Endothelial cell of umbilical vein (primary cell): ENCODE measurements at regions not wholly inside any gene's neighbourhood (a gene's known extent, or its start where the extent isn't known, plus 50 kb on each side); places are given as distances from the start of the nearest gene placed in this dataset.

Experiments used
- BruUV-seq: library from RNA; stranded (reverse); fragments of 400-500 nt; replicated peaks from 2 replicates; lab custom pipeline; 2021; lab: Mats Ljungman, UMichigan
- CTCF ChIA-PET: fragments of 300-600, 350-600 bp; sonication (Branson Sonifier 250); formaldehyde crosslinking; loops from one replicate; lab custom pipeline; 2021; ENCODE audit warnings: antibody characterized with exemption, inconsistent platforms; lab: Charles Lee
- POLR2A ChIA-PET: fragments of 300-600, 350-600 bp; sonication (Branson Sonifier 250); formaldehyde crosslinking; loops from one replicate; lab custom pipeline; 2021; ENCODE audit warnings: antibody characterized with exemption, inconsistent platforms; lab: Charles Lee
- DNase-seq: peaks from one replicate; pipeline ENCODE4 v3.0.0-alpha.2; 2011; ENCODE audit warnings: low read depth, low spot score
- FAIRE-seq: peaks from 2 replicates; lab custom pipeline; 2011; peaks lifted over from hg19 to GRCh38; lab: Jason Lieb, UNC
- H2AFZ ChIP-seq: 2 replicates; pipeline ENCODE4 v1.6.0; 2012; ENCODE audit warnings: low read depth, low read length, control low read depth, inconsistent platforms
- H3K27ac ChIP-seq: 2 replicates; pipeline ENCODE4 v1.5.1; 2011; ENCODE audit warnings: low read depth, mild to moderate bottlenecking, control low read depth, low read length, moderate library complexity; ENCODE audit not compliant: insufficient read depth
- H3K27me3 ChIP-seq, 2 experiments: 2 replicates each; pipeline versions ENCODE4 v1.6.0 to v1.6.1; 2011; ENCODE audit warnings: low read length in 2 of 2, mixed read lengths in 1 of 2; ENCODE audit not compliant: control insufficient read depth in 2 of 2, insufficient read depth in 2 of 2
- H3K36me3 ChIP-seq, 2 experiments: 2 replicates in 1 of 2; 3 replicates in 1 of 2; pipeline ENCODE4 v1.5.1; 2011; ENCODE audit warnings: low read length in 2 of 2, mild to moderate bottlenecking in 1 of 2, moderate library complexity in 1 of 2; ENCODE audit not compliant: control insufficient read depth in 2 of 2, insufficient read depth in 2 of 2; ENCODE audit errors: extremely low read depth in 1 of 2
- H3K4me1 ChIP-seq: 3 replicates; pipeline ENCODE4 v1.5.1; 2011; ENCODE audit warnings: mild to moderate bottlenecking, low read length; ENCODE audit not compliant: control insufficient read depth, insufficient read depth; ENCODE audit errors: extremely low read depth
- H3K4me2 ChIP-seq: 2 replicates; pipeline ENCODE4 v1.6.1; 2011; ENCODE audit warnings: low read length, control low read depth, mixed read lengths; ENCODE audit not compliant: insufficient read depth
- H3K4me3 ChIP-seq, 3 experiments: fragments of 200-600 bp in 1 of 3; sonication (generic), shearing (Covaris generic) in 1 of 3; replicated peaks in 1 of 3; 2 replicates each; pipeline ENCODE4 v1.5.1; 2011 to 2016; ENCODE audit warnings: control low read depth in 3 of 3, low read length in 3 of 3, mild to moderate bottlenecking in 2 of 3, inconsistent platforms in 1 of 3, low read depth in 1 of 3, moderate library complexity in 1 of 3; ENCODE audit not compliant: insufficient read depth in 1 of 3
- H3K79me2 ChIP-seq: 2 replicates; pipeline ENCODE4 v1.6.0; 2012; ENCODE audit warnings: low read length, inconsistent platforms; ENCODE audit not compliant: control insufficient read depth, insufficient read depth
- H3K9ac ChIP-seq: replicated peaks from 2 replicates; pipeline ENCODE3; 2011; ENCODE audit warnings: low read length, control low read depth; ENCODE audit not compliant: insufficient read depth; ENCODE audit errors: extremely low read depth
- H3K9me1 ChIP-seq: replicated peaks from 3 replicates; pipeline ENCODE4 v1.6.0; 2011; ENCODE audit warnings: mild to moderate bottlenecking, low read length; ENCODE audit not compliant: control insufficient read depth, insufficient read depth; ENCODE audit errors: extremely low read depth
- H3K9me3 ChIP-seq: replicated peaks from 2 replicates; pipeline ENCODE4 v1.5.1; 2012; ENCODE audit warnings: low read length, inconsistent platforms; ENCODE audit not compliant: control insufficient read depth, insufficient read depth
- H4K20me1 ChIP-seq: replicated peaks from 2 replicates; pipeline ENCODE3; 2011; ENCODE audit warnings: mild to moderate bottlenecking, low read length; ENCODE audit not compliant: control insufficient read depth, insufficient read depth; ENCODE audit errors: extremely low read depth
- CTCF ChIP-seq, 2 donors: IDR thresholded peaks; 1 replicate in 1 of 2; 2 replicates in 1 of 2; pipeline ENCODE4 v1.5.1; 2011; ENCODE audit warnings: low read length in 2 of 2, mild to moderate bottlenecking in 2 of 2, moderate library complexity in 2 of 2, control low read depth in 1 of 2, inconsistent platforms in 1 of 2, low read depth in 1 of 2; ENCODE audit not compliant: insufficient read depth in 1 of 2; ENCODE audit errors: extremely low read depth in 1 of 2
- EZH2 ChIP-seq: IDR thresholded peaks from 2 replicates; pipeline ENCODE4 v1.6.1; 2012; ENCODE audit warnings: borderline replicate concordance, low read depth, mild to moderate bottlenecking, moderate library complexity, low read length, inconsistent platforms; ENCODE audit not compliant: severe bottlenecking
- FOS ChIP-seq: IDR thresholded peaks from 2 replicates; pipeline ENCODE4 v1.6.1; 2011; ENCODE audit warnings: mild to moderate bottlenecking, low read length, moderate library complexity, borderline replicate concordance; ENCODE audit not compliant: insufficient read depth
- GATA2 ChIP-seq: IDR thresholded peaks from 2 replicates; pipeline ENCODE4 v1.7.0; 2011; ENCODE audit warnings: low read depth, mild to moderate bottlenecking, moderate library complexity, mixed read lengths, low read length; ENCODE audit not compliant: insufficient read length, insufficient read depth
- JUN ChIP-seq: IDR thresholded peaks from 2 replicates; pipeline ENCODE4 v1.6.1; 2011; ENCODE audit warnings: borderline replicate concordance, low read depth; ENCODE audit not compliant: insufficient read length, insufficient read depth
- MAX ChIP-seq: IDR thresholded peaks from 2 replicates; pipeline ENCODE4 v1.6.1; 2011; ENCODE audit not compliant: insufficient read depth, insufficient read length
- MYC ChIP-seq: IDR thresholded peaks from one replicate; pipeline ENCODE4 v1.6.1; 2011; ENCODE audit warnings: mild to moderate bottlenecking, low read depth, low read length
- POLR2A ChIP-seq: IDR thresholded peaks from 2 replicates; pipeline ENCODE4 v1.6.1; 2012; ENCODE audit warnings: low read depth, mild to moderate bottlenecking, control low read depth, low read length
- POLR2AphosphoS5 ChIP-seq: IDR thresholded peaks from 2 replicates; pipeline ENCODE4 v1.6.1; 2012; ENCODE audit warnings: low read depth, mild to moderate bottlenecking, control low read depth, low read length, moderate library complexity; ENCODE audit not compliant: insufficient read depth
- dilution Hi-C: fragments of 300-500 bp; cut with MboI; formaldehyde crosslinking; loops from one replicate; pipeline ENCODE4 v1.15.0; 2019; ENCODE audit warnings: low sequenced_read_pairs; ENCODE audit not compliant: extremely low pct_ligation_motif_present
- intact Hi-C: fragments of 100-400 bp; cut with micrococcal nuclease; formaldehyde crosslinking; loops from one replicate; pipeline ENCODE4 v1.10.0; 2022

- no peak for TF ChIP-seq GATA2
- no peak for TF ChIP-seq MAX
- TF ChIP-seq EZH2: no peak
- no peak for TF ChIP-seq CTCF (IDR thresholded peaks at IDR 0.05; ENCODE audit: extremely low read depth in 1 of 2, insufficient read depth in 1 of 2, low read depth in 1 of 2, low read length in 2 of 2)
- TF ChIP-seq POLR2A: no peak
- TF ChIP-seq FOS: no peak
- no peak for TF ChIP-seq MYC
- TF ChIP-seq POLR2AphosphoS5: no peak
- no peak for TF ChIP-seq JUN
- no peak overlapping the region for H3K9ac ChIP-seq
- no TSS peak for BruUV-seq
- ChIA-PET CTCF (no interaction called here), POLR2A (no interaction called here)
- H3K27me3 ChIP-seq: no peaks in the 10 kb centered on the region
- H3K4me1 ChIP-seq: peaks cover 18% of the 10 kb centered on the region
- H3K9me3 ChIP-seq: no peaks in the 10 kb centered on the region
- H3K4me2 ChIP-seq: no peak overlapping the region
- H2AFZ ChIP-seq: no peak overlapping the region
- dilution Hi-C loops (no loop called here), intact Hi-C loops (loop anchor here (5.0 to 10.0 kb wide), 4 partner anchors 150 to 827 kb away; partner anchors contain the start of gene CITED2)
- H3K27ac ChIP-seq: no peak overlapping the region
- H3K4me3 ChIP-seq: no peak overlapping the region
- DNase-seq: no peak
- no peaks in the 10 kb centered on the region for H3K9me1 ChIP-seq
- no peak for FAIRE-seq
- H3K79me2 ChIP-seq: no peaks in the 10 kb centered on the region
- H3K36me3 ChIP-seq: no peaks in the 10 kb centered on the region
- no peaks in the 10 kb centered on the region for H4K20me1 ChIP-seq
Measured at GRCh38 chr6:140201787-140202458, 827.5 kb upstream of the CITED2 start.
